GM18870 (cell line): ENCODE measurements at regions not wholly inside any gene's neighbourhood (a gene's known extent, or its start where the extent isn't known, plus 50 kb on each side); places are given as distances from the start of the nearest gene placed in this dataset.
A peak's percentile ranks its signal among the peaks of the same experiment; 100 is the strongest.

Source experiments
- ATAC-seq: cut with Tn5 transposase; IDR thresholded peaks from one replicate; pipeline ENCODE4 v1.9.1; 2021; ENCODE audit warnings: moderate library complexity; ENCODE audit not compliant: unreplicated experiment

- no peak for ATAC-seq
Observed at GRCh38 chr1:172883387-172883791, 167.4 kb downstream of the TNFSF18 start.

DNA sequence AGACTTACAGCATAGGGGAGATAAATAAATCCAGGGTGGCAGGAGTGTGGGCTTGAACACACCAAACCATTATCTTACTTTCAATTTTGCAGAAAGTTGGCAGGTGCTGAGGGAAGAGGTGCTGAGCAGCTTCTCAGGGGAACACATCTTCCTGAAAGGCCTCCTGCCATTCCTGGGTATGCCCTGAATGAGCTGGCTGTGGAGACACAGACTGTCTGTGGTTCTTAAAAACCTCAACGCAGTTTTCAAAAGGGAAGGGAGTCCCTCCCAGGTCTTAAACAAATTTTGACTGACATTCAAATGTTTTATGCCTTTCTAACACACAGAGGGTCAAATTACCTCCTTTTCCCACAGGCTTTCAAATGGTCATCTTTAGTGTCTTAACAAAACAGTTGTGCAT is 166.9 kb downstream of the TNFSF18 start:
- no peak for ATAC-seq

GRCh38 chr1:172885411-172885810 is 165.3 kb downstream of the TNFSF18 start:
- ATAC-seq, result no peak

DNA sequence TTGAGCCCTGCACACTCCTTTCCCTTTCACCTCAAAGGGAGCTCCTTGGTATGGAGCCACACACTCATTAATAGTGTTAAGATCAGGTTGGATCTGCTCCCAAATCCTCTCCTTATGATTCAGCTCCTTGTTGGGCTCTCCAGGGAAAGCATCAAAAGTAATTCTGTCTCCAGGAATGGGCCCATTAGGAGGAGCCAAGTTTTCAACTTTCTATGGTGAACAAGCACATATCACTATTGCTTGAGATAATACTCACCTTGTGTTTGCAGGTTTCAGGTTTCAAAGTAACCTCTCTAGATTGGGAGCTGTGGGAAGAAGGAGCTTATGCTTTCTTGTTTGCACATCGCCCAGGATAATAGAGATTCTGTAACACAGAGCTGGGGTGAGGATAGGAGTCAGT is 164.8 kb downstream of the TNFSF18 start:
- no peak for ATAC-seq

- no peak for ATAC-seq
Observed at GRCh38 chr1:172887162-172887561, 163.6 kb downstream of the TNFSF18 start.

DNA sequence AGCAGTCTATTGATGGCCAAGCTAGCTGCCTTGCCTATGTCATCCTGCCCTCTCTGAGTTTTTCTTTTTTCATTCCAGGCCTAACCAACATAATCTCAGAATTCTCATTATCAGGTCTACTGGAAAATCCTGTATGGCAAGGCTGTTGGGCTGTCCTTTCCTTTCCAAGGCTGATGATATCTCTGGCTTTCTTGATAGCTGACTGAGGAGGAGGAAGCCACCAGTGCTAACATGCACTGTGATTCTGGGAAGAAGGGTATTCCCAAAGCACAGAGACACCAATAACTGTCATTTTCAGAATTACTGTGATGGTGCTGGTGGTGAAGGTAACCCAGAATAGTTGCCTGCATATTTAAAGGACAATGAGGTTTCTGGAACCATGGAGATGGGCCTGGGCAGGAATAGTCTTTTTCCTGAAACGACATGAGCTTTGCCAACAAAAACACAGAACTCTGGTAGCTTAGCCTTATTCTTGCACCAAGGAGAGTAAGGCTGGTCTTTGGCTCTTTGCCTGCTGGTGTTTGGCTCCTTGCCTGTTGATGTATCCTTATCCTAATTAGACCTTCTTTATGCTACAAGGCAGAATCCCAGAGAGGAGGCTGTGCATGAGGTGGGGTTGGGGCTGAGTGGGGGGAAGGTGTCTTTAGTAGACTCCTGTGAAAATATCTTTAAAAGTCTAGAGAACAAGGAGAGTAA is 157.4 kb downstream of the TNFSF18 start:
- no peak for ATAC-seq

GRCh38 chr1:172894349-172895049 is 156.2 kb downstream of the TNFSF18 start:
- ATAC-seq, result peak; percentile 28

GRCh38 chr1:172895050-172895460 is 155.7 kb downstream of the TNFSF18 start:
- peak; percentile 60 for ATAC-seq

GRCh38 chr1:172895761-172896160 is 155.0 kb downstream of the TNFSF18 start:
- no peak for ATAC-seq

GRCh38 chr1:172897738-172898137 is 153.0 kb downstream of the TNFSF18 start:
- ATAC-seq, result no peak

DNA sequence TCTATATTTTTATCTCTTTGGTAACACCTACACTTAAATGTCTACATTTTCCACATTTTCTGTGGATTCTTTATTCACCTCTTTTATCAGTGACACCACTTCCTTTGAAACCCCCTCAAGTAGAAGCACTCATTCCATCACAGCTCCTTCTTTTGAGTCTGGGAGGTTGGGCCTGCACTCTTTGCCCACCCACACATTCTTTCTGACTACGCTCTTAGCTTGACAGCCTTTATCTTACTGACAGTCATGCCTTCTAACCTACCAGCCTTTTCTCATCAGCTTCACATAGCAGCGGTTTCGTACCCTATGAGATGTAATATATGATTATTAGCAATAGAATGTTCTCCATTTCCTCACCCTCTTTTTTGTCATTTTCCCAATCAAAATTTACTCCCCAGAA is 151.9 kb downstream of the TNFSF18 start:
- no peak for ATAC-seq

GRCh38 chr1:172900376-172900997 is 150.3 kb downstream of the TNFSF18 start:
- ATAC-seq, result no peak

DNA sequence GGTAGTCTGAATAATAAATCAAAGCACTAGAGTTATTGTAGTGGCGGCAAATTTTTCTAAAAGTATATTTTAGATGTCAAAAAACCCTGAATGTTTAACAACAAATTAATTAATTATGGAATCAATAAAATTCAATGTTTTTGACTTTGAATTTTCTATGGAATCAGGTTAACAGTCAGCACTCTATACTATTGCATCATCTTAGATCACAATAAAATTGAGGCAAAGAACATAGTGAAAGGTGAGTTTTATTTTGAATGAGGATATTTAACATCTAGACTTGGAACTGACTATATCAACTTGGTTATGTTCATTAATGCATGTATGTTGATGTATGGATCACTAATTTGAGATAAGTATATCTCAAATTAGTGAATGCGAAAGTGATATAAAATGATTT is 148.5 kb downstream of the TNFSF18 start:
- no peak for ATAC-seq

GRCh38 chr1:172902861-172903381 is 147.8 kb downstream of the TNFSF18 start:
- ATAC-seq, result no peak

GRCh38 chr1:172903581-172904220 is 147.0 kb downstream of the TNFSF18 start:
- ATAC-seq, result no peak

DNA sequence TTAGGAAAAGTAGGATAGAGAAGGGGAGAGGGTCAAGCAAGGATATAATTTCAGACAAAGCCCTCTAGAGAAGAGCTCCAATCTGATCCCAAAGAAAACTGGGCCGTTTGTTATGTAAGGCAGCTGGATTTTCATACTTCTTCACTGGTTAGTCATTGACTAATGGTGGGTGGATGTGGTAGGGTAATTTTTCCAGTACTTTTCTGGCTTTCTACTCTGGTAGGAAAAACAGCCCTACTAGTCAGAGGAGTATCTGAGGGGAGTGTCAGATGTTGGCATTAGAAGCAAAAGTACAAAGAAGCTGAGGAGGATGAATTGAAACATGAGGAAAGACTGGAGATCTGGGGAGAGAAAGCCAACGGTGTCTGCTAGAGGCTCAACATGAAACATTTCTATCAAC is 145.3 kb downstream of the TNFSF18 start:
- ATAC-seq, result no peak

- no peak for ATAC-seq
Observed at GRCh38 chr1:172906778-172907592, 143.8 kb downstream of the TNFSF18 start.

DNA sequence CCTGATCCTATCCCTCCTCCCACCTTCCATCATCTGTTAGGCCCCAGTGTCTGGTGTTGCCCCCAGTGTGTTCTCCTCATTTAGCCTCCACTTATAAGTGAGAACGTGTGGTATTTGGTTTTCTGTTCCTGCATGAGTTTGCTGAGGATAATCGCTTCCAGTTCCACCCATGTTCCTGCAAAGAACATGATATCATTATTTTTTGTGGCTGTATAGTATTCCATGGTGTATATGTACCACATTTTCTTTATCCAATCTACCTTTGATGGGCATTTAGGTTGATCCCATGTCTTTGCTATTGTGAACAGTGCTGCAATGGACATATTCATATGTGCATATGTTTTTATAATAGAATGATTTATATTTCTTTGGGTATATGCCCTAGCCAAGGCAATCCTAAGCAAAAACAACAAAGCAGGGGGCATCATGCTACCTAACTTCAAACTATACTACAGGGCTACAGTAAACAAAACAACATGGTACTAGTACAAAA is 142.9 kb downstream of the TNFSF18 start:
- ATAC-seq, result no peak

DNA sequence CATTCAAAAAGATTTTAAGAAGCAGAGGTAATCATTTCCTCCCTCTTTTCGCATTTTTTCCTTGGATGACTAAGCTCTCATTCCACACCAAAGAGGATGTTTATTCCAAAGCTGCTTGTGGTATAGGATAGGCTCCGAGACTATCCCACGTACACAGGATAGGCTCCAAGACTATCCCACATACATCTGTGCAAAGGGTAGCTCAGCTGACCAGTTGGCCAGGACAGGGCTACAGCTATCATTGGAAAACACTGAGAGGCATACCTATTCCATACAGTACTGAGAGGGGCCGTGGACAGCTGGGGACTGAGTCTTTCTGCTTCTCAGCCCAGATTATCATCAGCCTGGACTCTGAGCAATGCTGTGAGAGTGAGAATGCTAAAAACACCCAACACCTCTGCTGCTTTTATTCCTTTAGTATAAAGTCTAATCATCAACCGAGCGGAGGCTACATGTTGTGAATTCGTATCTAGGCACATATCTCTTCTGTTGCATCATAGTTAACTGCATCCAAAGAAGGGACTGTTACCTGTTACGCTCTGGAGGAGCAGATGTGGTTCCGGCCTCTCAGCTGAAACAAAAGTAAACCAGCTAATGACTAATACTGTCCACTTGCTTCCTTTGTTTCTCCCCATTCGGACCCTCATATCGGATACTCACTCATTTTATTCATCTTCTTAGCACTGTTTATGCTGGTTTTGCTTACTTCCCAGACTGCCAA is 141.0 kb downstream of the TNFSF18 start:
- no peak for ATAC-seq

DNA sequence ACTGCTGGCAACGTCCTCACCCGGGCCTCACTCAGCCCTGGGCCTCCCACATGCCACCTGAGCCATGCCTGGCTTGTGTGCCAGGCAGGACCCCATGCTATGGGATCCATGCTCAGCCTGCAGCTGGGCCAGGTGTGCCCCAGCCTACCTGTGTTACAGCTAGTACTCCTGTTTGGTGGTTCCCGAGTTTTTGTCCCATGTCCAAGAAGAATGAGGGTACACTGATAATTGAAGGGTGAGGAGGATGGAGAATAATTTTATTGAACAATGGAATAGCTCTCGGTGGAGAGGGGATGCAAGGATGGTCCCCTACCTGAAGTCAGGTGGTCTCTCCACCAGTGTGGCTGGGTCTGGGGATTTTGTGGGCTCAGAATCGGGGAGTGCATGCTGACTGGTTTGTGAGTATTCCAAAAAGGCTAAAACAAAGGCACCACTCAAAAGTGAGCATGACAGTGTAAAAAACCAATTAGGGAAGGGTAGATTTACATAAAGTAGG is 137.9 kb downstream of the TNFSF18 start:
- ATAC-seq, result no peak
